Stimulated activated CD4-positive, alpha-beta T cell treated with anti-CD3 and anti-CD28 coated beads, Interleukin-4, amount 100 ng/mL, for 48 hours (primary cell): ENCODE measurements at regions not wholly inside any gene's neighbourhood (a gene's known extent, or its start where the extent isn't known, plus 50 kb on each side); places are given as distances from the start of the nearest gene placed in this dataset.
"Not testable (repeated sequence)": the region's sequence is repeated elsewhere in the genome, so short reads cannot be mapped to it uniquely, and the experiment has no call there.

Source experiments
- DNase-seq, 2 donors: peaks; one replicate each; pipeline ENCODE4 v3.0.0-alpha.2; 2020; ENCODE audit warnings: low read depth in 2 of 2

DNA sequence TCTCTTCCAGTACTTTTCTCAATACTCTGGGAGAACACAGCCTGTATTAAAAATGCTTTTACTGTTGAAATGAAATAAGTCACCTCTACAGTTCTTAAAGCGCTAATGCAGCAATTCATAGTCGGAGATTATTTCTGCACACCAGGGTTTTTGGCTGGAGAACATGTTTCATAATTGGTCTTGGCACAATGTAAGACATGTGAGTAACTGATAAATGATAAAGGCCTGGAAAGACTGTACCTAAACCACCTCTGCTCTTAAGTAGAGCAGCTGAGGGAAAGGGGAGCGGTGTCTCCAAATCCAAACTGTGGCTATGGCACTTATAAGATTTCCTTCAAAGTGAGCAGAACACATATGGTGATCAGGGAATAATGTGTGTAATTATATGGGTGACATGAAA, 390.3 kb upstream of the MBL2 start:
- DNase-seq = no peak

DNA sequence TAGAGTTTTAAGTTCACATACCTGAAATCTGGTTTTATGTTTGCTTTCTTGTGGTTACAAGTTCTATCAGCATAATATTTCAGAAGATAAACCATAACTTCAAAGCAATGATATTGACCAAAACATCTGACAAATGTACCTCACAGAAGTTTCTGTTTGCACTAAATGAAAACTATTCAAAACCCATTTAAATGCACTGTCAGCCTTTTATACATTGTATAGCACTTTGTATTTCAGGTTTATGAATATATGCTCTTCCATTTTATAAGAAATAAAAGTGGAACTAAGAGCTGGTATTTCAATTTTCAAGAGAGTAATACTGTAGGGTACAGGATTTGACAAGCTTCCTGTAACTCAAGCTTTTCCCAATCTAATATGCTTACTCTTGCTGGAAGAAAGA, 388.6 kb upstream of the MBL2 start:
- DNase-seq = no peak

DNA sequence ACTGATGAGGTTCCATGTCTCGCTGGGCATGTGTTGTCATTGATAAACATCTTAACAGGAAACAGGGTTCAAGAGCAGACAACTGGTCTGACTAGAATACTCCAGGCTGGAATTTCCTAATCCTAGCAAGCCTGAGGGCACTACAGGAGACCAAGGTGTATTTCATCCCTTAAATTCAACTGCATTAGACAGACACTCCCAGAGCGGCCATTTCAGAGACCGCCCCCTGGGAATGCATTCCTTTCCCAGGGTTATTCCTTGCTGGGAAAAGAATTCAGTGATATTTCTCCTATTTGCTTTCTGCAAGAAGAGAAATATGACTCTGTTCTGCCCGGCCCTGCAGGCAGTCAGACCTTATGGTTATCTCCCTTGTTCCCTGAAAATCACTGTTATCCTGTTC, 383.1 kb upstream of the MBL2 start:
- DNase-seq = not testable (repeated sequence)

DNA sequence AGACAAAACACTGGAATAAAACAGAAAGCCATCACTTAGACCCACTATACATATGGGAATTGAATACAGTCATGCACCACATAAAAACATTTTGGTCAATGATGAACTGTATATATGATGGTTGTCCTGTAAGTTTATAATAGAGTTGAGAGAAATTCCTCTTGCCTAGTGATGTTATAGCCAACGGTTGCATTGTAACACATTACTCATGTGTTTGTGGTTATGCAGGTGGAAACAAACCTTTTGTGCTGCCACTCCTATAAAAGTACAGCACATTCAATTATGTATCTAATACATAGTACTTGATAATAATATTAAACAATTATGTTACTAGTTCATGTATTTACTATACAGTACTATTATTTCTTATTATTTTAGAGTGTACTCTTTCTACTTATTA, 381.2 kb upstream of the MBL2 start:
- no peak for DNase-seq

DNA sequence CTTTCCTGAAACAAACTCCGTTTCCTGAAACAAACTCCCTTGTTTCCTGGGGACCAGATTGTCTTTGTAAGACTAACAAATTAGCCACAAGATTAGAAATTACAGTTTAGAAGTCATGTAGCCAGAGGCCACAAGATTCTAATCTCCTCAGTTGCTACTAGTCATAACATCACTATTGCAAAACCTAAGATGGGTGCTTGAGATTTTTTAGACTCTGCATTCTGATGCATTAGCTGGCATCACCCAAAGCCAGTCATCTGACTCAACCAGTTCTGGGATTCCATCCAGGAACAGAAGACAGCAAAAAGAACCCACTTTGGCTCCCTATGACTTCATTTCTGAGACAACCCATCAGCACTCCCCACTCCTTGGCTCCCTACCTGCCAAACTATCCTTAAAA, 367.9 kb upstream of the MBL2 start:
- no peak for DNase-seq

DNA sequence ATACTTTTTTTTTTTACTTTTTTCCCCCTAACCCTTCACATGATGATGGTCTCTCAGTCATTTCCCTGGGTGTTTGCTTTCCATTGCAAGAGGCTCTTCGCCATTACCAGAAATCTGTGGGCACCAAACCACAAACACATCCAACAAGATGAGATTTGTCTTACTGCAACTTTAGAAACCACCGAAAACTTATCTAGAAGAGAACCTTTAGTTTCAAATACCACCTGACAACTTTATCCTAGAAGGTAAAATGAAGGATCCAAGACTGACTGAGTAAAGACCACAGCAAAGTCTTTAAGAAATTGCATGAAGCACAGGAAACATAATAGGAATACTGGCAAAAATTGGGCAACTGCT, 363.3 kb upstream of the MBL2 start:
- no peak for DNase-seq

DNA sequence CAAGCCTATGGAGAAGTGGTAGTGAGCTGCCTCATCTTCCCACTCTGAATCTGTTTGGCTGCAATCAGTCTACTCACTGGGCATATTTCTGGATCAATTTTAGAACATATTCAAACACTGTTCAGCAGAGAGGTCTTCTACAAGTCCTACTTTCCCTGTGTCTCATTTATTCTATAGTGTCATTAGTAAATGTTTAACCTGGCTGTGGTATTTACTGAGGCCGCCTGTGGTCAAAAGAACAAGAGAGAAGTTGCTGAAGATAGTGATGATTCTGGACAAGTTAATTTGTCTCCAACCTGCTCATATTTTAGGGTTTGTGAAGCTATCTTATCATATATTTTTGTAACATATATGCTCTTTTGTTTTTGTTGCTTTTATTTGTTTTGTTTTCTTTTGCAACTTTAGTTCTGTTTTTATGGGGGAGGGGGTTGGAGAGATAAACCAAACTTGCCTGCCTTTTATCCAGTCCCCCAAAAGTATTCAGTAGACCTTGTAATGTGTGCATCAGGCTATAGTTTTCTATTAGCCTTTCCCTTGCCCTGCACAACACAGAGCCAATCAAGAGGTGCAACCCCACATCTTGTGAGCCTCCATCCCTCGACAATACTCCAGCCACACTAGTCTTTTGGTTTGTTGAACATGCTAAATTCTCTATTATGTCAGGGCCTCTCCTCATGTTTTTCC, 362.8 kb upstream of the MBL2 start:
- no peak for DNase-seq

DNA sequence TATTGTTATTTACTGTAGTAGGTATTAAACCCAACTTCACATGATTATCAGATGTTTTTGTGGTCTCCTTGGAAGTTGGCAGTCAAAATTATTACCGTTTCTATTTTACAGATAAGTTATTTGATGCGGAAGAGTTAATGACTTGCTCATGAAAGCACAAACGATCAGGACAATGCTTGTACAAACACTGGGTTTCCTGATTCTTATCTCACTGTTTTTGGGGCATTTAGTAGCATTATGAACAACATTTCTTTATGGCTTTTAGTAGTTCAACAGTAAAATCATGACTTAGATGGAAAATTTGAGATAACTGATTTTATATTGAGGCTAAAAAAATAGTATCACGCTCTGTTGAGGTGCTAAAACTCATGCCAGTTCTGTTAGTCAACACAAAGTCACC, 361.5 kb upstream of the MBL2 start:
- no peak for DNase-seq

DNA sequence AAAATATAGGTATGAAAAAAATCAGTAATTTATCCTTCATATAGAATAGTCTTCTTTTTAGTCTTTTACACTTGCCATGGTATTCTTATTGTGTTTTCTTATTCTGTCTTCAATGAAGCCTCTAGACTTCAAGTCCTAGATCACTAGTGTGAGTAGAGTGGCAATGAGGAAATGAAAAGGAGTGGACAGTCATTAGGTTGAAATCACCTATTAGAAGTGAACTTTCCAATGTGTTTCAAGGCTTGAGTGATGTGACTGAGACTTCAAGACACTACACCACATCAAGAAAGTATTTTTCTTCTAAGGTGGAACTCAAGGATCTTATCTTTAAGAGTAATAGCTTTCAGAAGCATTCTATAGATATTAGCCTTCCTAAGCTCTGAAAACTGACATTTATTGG, 357.8 kb upstream of the MBL2 start:
- no peak for DNase-seq

DNA sequence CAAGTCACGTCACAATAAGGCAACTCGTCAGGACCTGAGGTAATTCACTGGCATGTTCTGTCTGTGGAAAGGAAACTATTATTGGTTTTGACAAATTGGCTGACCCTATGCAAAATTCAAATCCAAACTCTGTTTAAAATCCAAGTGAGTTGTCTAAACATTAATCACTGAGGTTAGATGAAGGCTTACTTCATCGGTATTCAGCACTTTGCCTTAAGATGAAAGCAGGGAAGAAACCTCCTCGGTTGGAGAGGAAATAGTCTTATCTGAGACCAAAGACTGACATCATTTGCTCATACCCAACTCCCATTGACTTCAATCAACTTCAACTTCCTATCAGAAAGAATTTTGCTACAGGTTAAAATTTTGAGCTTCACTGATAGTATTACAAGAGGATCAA, 355.1 kb upstream of the MBL2 start:
- no peak for DNase-seq

DNA sequence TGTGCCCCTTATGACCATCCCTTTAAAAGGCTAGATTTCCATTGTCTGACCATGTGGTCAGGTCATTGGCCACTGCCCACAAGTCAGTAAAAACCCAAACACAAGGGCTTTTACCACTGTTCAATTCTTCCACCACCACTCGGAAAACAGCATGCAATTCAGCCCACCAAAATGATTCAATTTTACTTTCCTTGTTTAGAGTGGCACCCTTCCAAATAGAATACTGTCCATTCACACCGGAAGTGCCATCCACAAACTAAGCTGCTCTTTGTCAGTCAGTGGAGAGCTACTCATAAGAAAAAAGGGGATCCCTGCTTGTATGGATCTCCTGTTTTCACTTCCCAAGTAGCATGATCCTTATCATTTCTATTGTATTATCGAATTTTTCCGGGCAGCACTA, 350.7 kb upstream of the MBL2 start:
- DNase-seq = no peak

DNA sequence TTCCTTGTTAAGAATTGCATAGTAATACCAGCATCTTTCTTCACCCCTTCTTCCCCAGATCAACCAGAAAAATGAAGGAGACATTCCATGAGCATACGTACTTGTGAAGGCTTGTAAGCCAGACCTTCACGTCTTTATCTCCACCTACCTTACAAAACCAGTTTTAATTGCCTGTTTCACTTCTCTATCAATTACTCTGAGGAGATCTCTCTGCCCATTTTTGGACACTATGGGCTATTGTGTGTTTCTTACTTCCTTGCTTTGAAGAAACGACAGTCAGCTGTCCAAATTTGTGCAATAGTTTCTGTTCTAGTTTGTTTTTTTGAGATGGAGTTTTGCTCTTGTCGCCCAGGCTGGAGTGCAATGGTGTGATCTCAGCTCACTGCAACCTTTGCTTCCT, 349.7 kb upstream of the MBL2 start:
- DNase-seq = no peak

DNA sequence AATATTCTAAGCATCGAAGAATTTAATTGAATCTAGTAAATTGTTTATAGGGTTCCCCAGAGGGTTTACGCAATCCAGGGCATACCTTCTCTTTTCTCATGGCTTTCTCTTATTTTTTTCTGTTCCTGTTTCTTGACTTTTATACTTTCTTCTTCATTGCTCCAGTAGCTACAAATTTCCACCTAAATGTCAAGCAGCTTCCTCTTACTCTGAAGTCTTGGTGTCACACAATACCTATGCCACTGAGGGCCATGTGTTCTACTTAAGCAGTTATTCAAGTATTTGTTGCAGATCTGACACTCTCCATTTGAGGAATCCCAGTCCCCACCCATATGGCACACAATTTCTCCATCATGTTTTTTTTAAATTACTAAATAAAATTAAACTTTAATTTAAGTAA, 343.1 kb upstream of the MBL2 start:
- no peak for DNase-seq

DNA sequence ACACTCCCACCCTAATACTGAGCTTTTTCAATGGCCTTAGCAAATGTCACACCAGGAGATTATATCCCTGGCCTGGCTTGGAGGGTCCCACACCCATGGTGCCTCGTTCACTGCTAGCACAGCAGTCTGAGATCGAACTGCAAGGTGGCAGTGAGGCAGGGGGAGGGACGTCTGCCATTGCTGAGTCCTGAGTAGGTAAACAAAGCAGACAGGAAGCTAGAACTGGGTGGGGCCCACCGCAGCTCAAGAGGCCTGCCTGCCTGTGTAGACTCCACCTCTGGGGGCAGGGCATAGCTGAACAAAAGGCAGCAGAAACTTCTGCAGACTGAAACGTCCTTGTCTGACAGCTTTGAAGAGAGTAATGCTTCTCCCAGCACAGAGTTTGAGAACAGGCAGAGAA, 338.9 kb upstream of the MBL2 start:
- no peak for DNase-seq

DNA sequence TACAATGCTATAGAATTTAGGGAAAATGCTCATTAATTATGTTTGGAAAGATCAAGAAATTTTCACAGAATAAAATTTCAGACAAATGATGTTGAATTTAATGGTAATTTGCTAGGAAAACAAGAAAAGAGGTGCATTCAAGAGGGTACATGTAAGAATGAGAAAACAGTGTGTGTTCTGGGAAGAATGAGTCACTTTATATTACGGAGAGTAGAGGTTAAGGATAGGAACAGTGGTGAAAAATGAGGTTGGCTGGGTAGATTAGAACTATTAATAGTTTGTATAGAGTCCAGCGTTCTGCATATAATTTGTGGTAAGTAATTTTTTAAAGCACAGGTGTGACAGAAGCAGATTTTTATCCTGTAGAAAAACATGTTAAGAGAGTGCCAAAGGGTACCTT, 336.7 kb upstream of the MBL2 start:
- DNase-seq = no peak

DNA sequence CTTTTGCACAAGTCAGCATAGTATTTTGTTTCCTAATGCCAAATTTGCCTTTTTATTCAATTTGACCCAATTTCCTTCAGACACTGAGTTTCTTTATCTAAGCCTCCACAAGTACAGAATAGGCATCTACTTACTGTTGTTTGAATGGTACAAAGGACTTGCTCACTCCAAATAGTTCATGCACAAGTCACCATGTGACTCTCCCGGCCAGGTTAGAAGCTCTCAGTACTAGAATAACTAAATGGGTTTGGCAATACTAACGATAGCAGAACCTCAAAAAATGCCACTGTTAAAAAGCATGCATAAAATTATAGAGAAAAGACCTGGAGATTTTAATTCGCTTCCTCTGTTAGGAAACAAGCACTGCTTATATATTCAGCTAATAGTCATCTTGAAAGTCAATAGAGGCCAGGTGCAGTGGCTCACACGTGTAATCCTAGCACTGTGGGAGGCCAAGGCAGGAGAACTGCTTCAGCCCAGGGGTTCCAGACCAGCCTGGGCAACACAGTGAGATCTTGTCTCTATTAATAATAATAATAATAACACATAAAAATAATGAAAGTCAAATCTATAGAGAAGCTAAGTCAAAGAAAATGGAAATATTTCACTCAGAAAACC, 335.8 kb upstream of the MBL2 start:
- no peak for DNase-seq

DNA sequence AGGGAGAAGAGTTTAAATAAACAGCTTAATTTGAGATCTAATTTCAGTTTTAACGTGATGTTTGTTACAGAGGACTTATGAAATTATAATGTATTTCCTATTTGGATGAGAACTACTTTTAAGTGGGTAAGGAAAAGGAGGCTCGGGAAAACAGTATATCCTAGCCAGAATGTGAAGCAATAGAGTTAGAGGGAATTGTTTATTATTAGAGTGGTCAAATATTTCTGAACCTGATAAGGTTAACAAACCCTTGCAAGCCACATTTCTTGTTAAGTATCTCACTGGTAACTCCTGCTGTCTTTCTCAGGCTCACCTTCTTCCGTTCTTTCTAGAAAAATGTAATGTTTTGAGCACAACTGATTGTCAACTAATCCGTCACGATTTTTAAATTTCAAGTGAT, 335.1 kb upstream of the MBL2 start:
- DNase-seq = no peak

DNA sequence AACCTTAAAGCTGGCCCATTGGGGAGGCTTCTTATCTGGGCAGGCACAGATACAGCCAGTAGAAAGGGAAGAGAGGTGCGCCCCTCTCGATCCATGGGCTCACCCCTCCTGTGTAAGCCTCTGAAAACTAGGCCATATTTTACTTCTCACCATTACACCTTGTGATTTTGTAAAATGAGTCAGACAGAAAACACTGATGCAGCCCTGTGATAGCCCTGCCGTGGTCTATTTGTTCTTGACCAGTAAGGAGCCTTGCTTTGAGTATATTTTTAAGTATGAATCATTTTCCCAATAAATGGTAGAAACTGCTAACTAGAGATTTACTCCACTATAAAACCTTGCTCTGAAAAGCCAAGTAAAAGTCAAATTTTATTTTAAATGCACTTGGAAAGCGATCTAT, 329.8 kb upstream of the MBL2 start:
- DNase-seq = no peak

DNA sequence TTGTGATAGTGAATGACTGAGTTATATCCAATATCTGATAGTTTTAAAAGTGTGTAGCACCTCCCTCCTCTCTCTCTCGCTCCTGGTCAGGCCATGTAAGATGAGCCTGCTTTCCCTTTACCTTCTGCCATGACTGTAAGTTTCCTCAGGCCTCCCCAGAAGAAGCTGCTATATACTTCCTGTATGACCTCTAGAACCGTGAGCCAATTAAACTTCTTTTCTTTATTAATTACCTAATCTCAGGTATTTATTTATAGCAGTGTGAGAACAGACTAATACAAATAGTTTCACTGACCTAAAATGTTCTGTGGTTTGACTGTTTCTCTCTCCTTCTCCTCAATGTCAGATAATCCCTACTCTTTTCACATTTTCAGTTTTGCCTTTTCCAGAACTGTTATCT, 321.3 kb upstream of the MBL2 start:
- no peak for DNase-seq

DNA sequence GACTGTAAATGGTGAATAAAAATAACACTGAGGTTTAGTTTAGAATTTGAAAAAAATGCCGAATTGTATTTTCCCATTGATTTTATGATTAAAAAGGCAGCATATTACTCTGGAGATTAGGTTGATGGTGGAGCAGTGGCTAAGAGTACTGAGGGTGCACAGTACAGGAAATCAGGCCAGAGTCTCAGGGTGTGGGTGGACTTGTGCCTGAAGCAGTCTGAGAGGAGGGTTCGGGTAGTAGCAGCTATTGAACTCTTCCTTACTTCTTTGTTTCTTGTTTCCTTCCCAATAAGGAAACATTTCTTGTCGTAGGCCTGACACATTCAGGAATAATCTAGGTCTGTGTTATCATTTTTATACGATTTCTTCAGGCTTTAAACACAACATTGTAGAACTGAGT, 319.0 kb upstream of the MBL2 start:
- DNase-seq = no peak

DNA sequence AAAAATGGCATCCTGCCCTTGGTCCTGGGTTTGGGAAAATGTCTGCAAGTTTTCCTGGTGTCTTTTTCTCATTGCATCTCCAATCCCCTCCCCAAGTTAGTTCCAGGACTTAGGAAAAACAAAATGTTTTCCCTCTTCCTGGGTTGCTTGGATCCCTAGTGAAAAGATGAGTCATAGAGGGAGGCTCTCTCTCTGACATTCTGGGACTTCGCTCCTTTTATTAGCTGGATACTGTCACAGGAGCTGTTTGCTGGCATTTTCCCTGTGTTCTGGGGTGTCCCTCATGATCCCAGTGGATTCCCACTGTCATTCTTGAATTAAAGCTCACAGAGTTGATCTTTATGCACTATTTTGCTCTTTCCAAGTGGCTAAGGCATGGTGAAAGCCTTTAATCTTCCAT, 316.4 kb upstream of the MBL2 start:
- DNase-seq = no peak

DNA sequence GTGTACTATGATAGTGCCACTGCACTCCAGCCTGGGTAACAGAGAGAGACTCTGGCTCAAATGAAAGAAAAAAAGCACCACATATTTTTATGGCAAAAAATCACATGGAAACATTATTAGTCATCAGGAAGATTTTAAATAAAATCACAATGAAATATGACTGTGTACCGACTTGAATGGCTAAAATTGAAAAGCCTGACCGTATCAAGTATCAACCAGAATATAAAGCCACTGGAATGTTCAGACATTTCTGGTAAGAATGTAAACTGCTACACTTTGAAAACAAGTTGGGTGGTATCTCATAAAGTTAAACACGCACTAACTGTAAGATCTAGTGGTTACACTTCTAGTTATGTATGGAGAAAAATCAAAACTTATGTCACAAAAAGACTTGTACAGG, 306.7 kb upstream of the MBL2 start:
- no peak for DNase-seq

DNA sequence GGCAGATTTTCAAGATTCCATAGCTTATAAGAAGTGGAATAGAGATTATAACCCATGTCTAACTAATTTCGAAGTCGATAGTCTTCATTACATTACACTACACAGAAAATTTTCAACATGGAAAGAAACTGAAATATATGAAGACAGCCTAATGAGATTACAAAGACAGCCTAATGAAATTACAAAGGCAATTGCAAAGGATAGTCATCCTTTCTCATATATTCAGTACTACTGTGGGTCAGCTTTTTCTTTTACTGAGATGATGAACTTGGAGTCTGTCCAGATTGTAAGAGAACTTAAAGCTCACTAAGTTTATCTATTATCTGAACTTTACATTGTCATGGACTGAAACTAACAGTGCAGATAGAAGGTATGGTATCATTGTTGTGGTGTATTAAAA, 304.4 kb upstream of the MBL2 start:
- DNase-seq = no peak

DNA sequence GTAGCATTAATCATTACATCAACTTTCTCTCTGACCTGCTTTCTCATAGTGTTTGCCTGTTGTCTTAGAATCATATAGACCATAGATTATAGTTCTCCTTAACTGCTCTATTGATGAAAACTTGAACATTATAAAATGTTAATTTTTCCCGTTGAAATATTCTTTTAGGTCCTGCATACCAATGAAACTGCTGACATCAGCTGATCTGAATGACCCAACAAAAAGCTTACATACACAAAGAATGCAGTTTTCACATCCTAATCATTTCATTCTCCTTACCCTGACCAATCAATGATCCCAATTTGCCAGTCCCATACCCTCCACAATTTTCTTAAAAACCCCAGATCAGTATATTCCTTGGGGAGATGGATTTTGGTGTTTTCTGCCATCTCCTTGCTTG, 302.9 kb upstream of the MBL2 start:
- DNase-seq = no peak
